Keratinocyte (primary cell): ENCODE measurements at regions not wholly inside any gene's neighbourhood (a gene's known extent, or its start where the extent isn't known, plus 50 kb on each side); places are given as distances from the start of the nearest gene placed in this dataset.

Experiments used
- EZH2 ChIP-seq: IDR thresholded peaks from one replicate; pipeline ENCODE4 v1.6.1; 2012; ENCODE audit warnings: inconsistent platforms, mild to moderate bottlenecking, low read length, moderate library complexity
- TF ChIP-seq, protein P1 (sequence below), 3 experiments: IDR thresholded peaks in 1 of 3; conservative IDR thresholded peaks in 1 of 3; optimal IDR thresholded peaks in 1 of 3; 2 replicates in 2 of 3; 3 replicates in 1 of 3; pipeline versions ENCODE3 to v1.5.1; 2011; ENCODE audit warnings: low read length in 3 of 3, mild to moderate bottlenecking in 3 of 3, moderate library complexity in 2 of 3, control low read depth in 1 of 3, inconsistent platforms in 1 of 3; ENCODE audit not compliant: insufficient read depth in 2 of 3; ENCODE audit errors: extremely low read depth in 1 of 3

- TF ChIP-seq, protein P1, sequence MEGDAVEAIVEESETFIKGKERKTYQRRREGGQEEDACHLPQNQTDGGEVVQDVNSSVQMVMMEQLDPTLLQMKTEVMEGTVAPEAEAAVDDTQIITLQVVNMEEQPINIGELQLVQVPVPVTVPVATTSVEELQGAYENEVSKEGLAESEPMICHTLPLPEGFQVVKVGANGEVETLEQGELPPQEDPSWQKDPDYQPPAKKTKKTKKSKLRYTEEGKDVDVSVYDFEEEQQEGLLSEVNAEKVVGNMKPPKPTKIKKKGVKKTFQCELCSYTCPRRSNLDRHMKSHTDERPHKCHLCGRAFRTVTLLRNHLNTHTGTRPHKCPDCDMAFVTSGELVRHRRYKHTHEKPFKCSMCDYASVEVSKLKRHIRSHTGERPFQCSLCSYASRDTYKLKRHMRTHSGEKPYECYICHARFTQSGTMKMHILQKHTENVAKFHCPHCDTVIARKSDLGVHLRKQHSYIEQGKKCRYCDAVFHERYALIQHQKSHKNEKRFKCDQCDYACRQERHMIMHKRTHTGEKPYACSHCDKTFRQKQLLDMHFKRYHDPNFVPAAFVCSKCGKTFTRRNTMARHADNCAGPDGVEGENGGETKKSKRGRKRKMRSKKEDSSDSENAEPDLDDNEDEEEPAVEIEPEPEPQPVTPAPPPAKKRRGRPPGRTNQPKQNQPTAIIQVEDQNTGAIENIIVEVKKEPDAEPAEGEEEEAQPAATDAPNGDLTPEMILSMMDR (optimal IDR thresholded peaks at IDR 0.05 in 1 of 3, IDR thresholded peaks at IDR 0.05 in 1 of 3, conservative IDR thresholded peaks at IDR 0.05 in 1 of 3; ENCODE audit: extremely low read depth in 1 of 3, insufficient read depth in 2 of 3, low read length in 3 of 3), result no peak
- no peak for TF ChIP-seq EZH2
These were observed 316.5 kb upstream of the ROBO2 start for GRCh38 chr3:76723366-76723765.
